ENCODE measurements at regions not wholly inside any gene's neighbourhood (a gene's known extent, or its start where the extent isn't known, plus 50 kb on each side); places are given as distances from the start of the nearest gene placed in this dataset.

DNA sequence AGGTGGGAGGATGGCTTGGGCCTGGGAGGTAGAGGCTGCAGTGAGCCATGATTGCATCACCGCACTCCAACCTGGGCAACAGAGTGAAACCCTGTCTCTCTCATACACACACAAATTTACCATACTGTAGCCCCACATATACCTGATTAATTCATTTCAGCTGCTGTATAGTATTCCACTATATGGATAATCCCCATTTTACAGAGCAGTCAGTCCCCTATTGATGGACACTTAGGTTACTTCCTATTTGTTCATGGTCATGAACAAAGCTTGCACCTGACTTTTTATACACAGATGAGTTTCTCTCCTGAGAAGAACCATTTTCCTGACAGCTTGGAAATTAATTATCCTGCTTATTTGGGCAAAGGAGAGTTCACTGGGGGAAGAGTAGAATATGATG is 59.2 kb downstream of the EMX2 start:
- no peak overlapping the region for H3K23ac ChIP-seq (ENCODE audit: insufficient read length)
- H3K23me2 ChIP-seq (ENCODE audit: low read depth, low read length) = no peaks in the 10 kb centered on the region
- whole genome bisulfite sequencing, 2 experiments (ENCODE audit: extremely low coverage in 1 of 2, insufficient coverage in 1 of 2, insufficient read length in 1 of 2, insufficient replicate concordance in 2 of 2, low coverage in 1 of 2, low lambda C conversion rate in 2 of 2, missing lambda C conversion rate in 1 of 2) = 100% methylated on average over 1 of the region's 1 CpG; no CpG with 5 or more reads in 1 of the 2 experiments
- no peak overlapping the region for H3K14ac ChIP-seq (ENCODE audit: insufficient read length)
- no peak overlapping the region for H3K18ac ChIP-seq (ENCODE audit: extremely low read depth, low read length)
- H3K36me3 ChIP-seq (ENCODE audit: control insufficient read depth in 2 of 4, insufficient read depth in 4 of 4, low read length in 3 of 4) = no peaks in the 10 kb centered on the region
- no peaks in the 10 kb centered on the region for H3K9me3 ChIP-seq (ENCODE audit: insufficient read depth in 2 of 2, low read depth in 1 of 2, low read length in 1 of 2)
- H2BK20ac ChIP-seq (ENCODE audit: low read length) = no peak overlapping the region
- no peak overlapping the region for H4K91ac ChIP-seq (replicated peaks; ENCODE audit: insufficient read length, low read length)
- no peak overlapping the region for H2BK120ac ChIP-seq (replicated peaks; ENCODE audit: low read depth, low read length)
- CTCF ChIA-PET (ENCODE audit: partially characterized antibody) = interaction anchor here (0.6 to 1.6 kb wide), 3 partner anchors 13 to 105 kb away, joined by 3 to 4 read pairs (median 3); no protein-coding TSS in a partner anchor
- H3K79me1 ChIP-seq (ENCODE audit: low read depth, low read length) = no peaks in the 10 kb centered on the region
- DNase-seq (ENCODE audit: low read depth in 1 of 2, low spot score in 2 of 2) (no peak), FAIRE-seq (no peak)
- H3K27me3 ChIP-seq (replicated peaks in 1 of 4; ENCODE audit: control insufficient read depth in 3 of 4, extremely low read depth in 1 of 4, insufficient read depth in 3 of 4, low read length in 3 of 4) = no peaks in the 10 kb centered on the region
- no peak overlapping the region for H2BK15ac ChIP-seq (ENCODE audit: low read length)
- H4K20me1 ChIP-seq (replicated peaks in 1 of 2; ENCODE audit: control insufficient read depth in 1 of 2, insufficient read depth in 2 of 2, low read length in 2 of 2) = no peaks in the 10 kb centered on the region
- H2BK12ac ChIP-seq (ENCODE audit: low read depth, low read length) = no peak overlapping the region
- H2BK5ac ChIP-seq (ENCODE audit: low read depth, low read length) = no peak overlapping the region
- POLR2A ChIA-PET (ENCODE audit: partially characterized antibody) = no interaction called here
- no peaks in the 10 kb centered on the region for H3K4me1 ChIP-seq (replicated peaks in 1 of 4; ENCODE audit: control insufficient read depth in 3 of 4, insufficient read depth in 4 of 4, low read length in 3 of 4)
- no peak overlapping the region for H3K4me2 ChIP-seq (ENCODE audit: insufficient read depth in 1 of 2, low read depth in 2 of 2, low read length in 2 of 2)
- no peaks in the 10 kb centered on the region for H3K79me2 ChIP-seq (ENCODE audit: control insufficient read depth in 1 of 2, insufficient read depth in 2 of 2, low read length in 2 of 2)
- H4K8ac ChIP-seq (ENCODE audit: extremely low read depth, insufficient read depth, low read length) = no peak overlapping the region
- H3K56ac ChIP-seq (replicated peaks; ENCODE audit: insufficient read length, low read depth, low read length) = no peak overlapping the region
- no peak overlapping the region for H3K9ac ChIP-seq (replicated peaks in 1 of 4; ENCODE audit: extremely low read depth in 1 of 4, low read depth in 3 of 4, low read length in 3 of 4)
- H3K27ac ChIP-seq (ENCODE audit: low read depth, low read length) = no peak overlapping the region
- no peak overlapping the region for H2AK5ac ChIP-seq (ENCODE audit: low read depth, low read length)
- no peak overlapping the region for H3K4me3 ChIP-seq (ENCODE audit: extremely low read depth in 1 of 4, insufficient read depth in 2 of 4, low read depth in 3 of 4, low read length in 4 of 4)
- no peak overlapping the region for H2AFZ ChIP-seq (ENCODE audit: low read length)
- no peak overlapping the region for H3K4ac ChIP-seq (replicated peaks; ENCODE audit: insufficient read length, low read depth, low read length)
- H4K5ac ChIP-seq (ENCODE audit: insufficient read length, low read depth, low read length) = no peak overlapping the region
- no peak for TF ChIP-seq HDAC6 (IDR thresholded peaks at IDR 0.05; ENCODE audit: low read depth, low read length)

Data from H1 (cell line).